Testis (tissue), 2 donors: ENCODE measurements at regions not wholly inside any gene's neighbourhood (a gene's known extent, or its start where the extent isn't known, plus 50 kb on each side); places are given as distances from the start of the nearest gene placed in this dataset.

Source experiments
- CTCF ChIP-seq, 3 experiments: fragments of 450-650 bp in 2 of 3; fragments of 200-600 bp in 1 of 3; sonication (generic) in 1 of 3; IDR thresholded peaks; one replicate each; pipeline ENCODE4 v1.5.1; 2016 to 2019; ENCODE audit warnings: antibody characterized with exemption in 3 of 3, mild to moderate bottlenecking in 2 of 3, moderate library complexity in 1 of 3
- POLR2A ChIP-seq: fragments of 450-650 bp; IDR thresholded peaks from one replicate; pipeline ENCODE4 v1.6.1; 2017; ENCODE audit warnings: antibody characterized with exemption, mild to moderate bottlenecking, moderate library complexity

GRCh38 chr10:64996886-64997285 is 1475.7 kb downstream of the REEP3 start:
- TF ChIP-seq POLR2A (no peak), CTCF (IDR thresholded peaks at IDR 0.05) (no peak)
